ENCODE measurements at regions not wholly inside any gene's neighbourhood (a gene's known extent, or its start where the extent isn't known, plus 50 kb on each side); places are given as distances from the start of the nearest gene placed in this dataset.

- ChIA-PET POLR2A (no interaction called here), CTCF (no interaction called here)
- Histone ChIP-seq H3K27me3 (replicated peaks in 2 of 5; ENCODE audit: control insufficient read depth in 4 of 5, insufficient read depth in 5 of 5, low read length in 4 of 5) (no peaks in the 10 kb centered on the region), H3K4me1 (ENCODE audit: control extremely low read depth in 1 of 4, control insufficient read depth in 4 of 4, insufficient read depth in 4 of 4, low read length in 3 of 4) (no peaks in the 10 kb centered on the region), H3K9me3 (ENCODE audit: control extremely low read depth in 1 of 5, control insufficient read depth in 4 of 5, insufficient read depth in 2 of 5, low read depth in 1 of 5, low read length in 4 of 5) (peaks cover 0 to 2% (median 0%) of the 10 kb centered on the region in 5 experiments), H3K36me3 (ENCODE audit: control insufficient read depth in 4 of 4, insufficient read depth in 4 of 4, low read length in 3 of 4) (no peaks in the 10 kb centered on the region), H3K27ac (ENCODE audit: insufficient read depth in 1 of 2, low read depth in 1 of 2, low read length in 2 of 2, poor library complexity in 1 of 2, severe bottlenecking in 2 of 2) (no peak overlapping the region), H3K4me3 (ENCODE audit: control insufficient read depth in 1 of 7, extremely low read depth in 1 of 7, insufficient read depth in 4 of 7, low read depth in 2 of 7, low read length in 6 of 7) (no peak overlapping the region)
- no peak for DNase-seq
- 100% methylated on average over 1 of the region's 4 CpGs for WGBS (ENCODE audit: insufficient coverage)
These were observed 192.9 kb downstream of the SQOR start for GRCh38 chr15:45827766-45828165.

- CTCF ChIA-PET = no interaction called here
- H3K4me1 ChIP-seq (ENCODE audit: control extremely low read depth in 1 of 4, control insufficient read depth in 4 of 4, insufficient read depth in 4 of 4, low read length in 3 of 4) = no peaks in the 10 kb centered on the region
- H3K27me3 ChIP-seq (replicated peaks in 2 of 5; ENCODE audit: control insufficient read depth in 4 of 5, insufficient read depth in 5 of 5, low read length in 4 of 5) = no peaks in the 10 kb centered on the region
- no peaks in the 10 kb centered on the region for H3K36me3 ChIP-seq (ENCODE audit: control insufficient read depth in 4 of 4, insufficient read depth in 4 of 4, low read length in 3 of 4)
- DNase-seq = no peak
- H3K9me3 ChIP-seq (ENCODE audit: control extremely low read depth in 1 of 5, control insufficient read depth in 4 of 5, insufficient read depth in 2 of 5, low read depth in 1 of 5, low read length in 4 of 5) = peaks cover 0 to 2% (median 0%) of the 10 kb centered on the region in 5 experiments
- 93% methylated on average over 15 of the region's 15 CpGs for WGBS (ENCODE audit: insufficient coverage)
- POLR2A ChIA-PET = no interaction called here
- no peak overlapping the region for H3K27ac ChIP-seq (ENCODE audit: insufficient read depth in 1 of 2, low read depth in 1 of 2, low read length in 2 of 2, poor library complexity in 1 of 2, severe bottlenecking in 2 of 2)
- H3K4me3 ChIP-seq (ENCODE audit: control insufficient read depth in 1 of 7, extremely low read depth in 1 of 7, insufficient read depth in 4 of 7, low read depth in 2 of 7, low read length in 6 of 7) = no peak overlapping the region
These were observed 194.7 kb downstream of the SQOR start for GRCh38 chr15:45829336-45830153.

DNA sequence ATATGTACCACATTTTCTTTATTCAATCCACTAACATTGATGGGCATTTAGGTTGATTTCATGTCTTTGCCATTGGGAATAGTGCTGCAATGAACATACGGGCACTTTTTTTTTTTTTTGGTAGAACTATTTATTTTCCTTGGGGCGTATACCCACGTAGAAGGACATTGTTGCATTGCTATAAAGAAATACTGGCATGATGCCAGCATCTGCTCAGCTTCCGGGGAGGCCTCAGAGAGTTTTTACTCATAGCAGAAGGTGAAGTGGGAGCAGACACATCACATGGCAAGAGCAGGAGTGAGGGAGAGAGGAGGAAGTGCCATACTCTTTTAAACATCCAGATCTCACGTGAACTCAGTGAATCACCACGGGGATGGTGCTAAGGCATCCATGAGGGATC is 197.0 kb downstream of the SQOR start:
- H3K36me3 ChIP-seq (ENCODE audit: control insufficient read depth in 4 of 4, insufficient read depth in 4 of 4, low read length in 3 of 4) = no peaks in the 10 kb centered on the region
- no peak overlapping the region for H3K27ac ChIP-seq (ENCODE audit: insufficient read depth in 1 of 2, low read depth in 1 of 2, low read length in 2 of 2, poor library complexity in 1 of 2, severe bottlenecking in 2 of 2)
- ChIA-PET CTCF (no interaction called here), POLR2A (no interaction called here)
- WGBS (ENCODE audit: insufficient coverage) = 50% methylated on average over 4 of the region's 6 CpGs
- DNase-seq = no peak
- H3K4me3 ChIP-seq (ENCODE audit: control insufficient read depth in 1 of 7, extremely low read depth in 1 of 7, insufficient read depth in 4 of 7, low read depth in 2 of 7, low read length in 6 of 7) = no peak overlapping the region
- peaks cover 0 to 2% (median 0%) of the 10 kb centered on the region in 5 experiments for H3K9me3 ChIP-seq (ENCODE audit: control extremely low read depth in 1 of 5, control insufficient read depth in 4 of 5, insufficient read depth in 2 of 5, low read depth in 1 of 5, low read length in 4 of 5)
- H3K27me3 ChIP-seq (replicated peaks in 2 of 5; ENCODE audit: control insufficient read depth in 4 of 5, insufficient read depth in 5 of 5, low read length in 4 of 5) = no peaks in the 10 kb centered on the region
- H3K4me1 ChIP-seq (ENCODE audit: control extremely low read depth in 1 of 4, control insufficient read depth in 4 of 4, insufficient read depth in 4 of 4, low read length in 3 of 4) = no peaks in the 10 kb centered on the region

- ChIA-PET CTCF (no interaction called here), POLR2A (no interaction called here)
- DNase-seq = no peak
- Histone ChIP-seq H3K4me1 (ENCODE audit: control extremely low read depth in 1 of 4, control insufficient read depth in 4 of 4, insufficient read depth in 4 of 4, low read length in 3 of 4) (no peaks in the 10 kb centered on the region), H3K27ac (ENCODE audit: insufficient read depth in 1 of 2, low read depth in 1 of 2, low read length in 2 of 2, poor library complexity in 1 of 2, severe bottlenecking in 2 of 2) (no peak overlapping the region), H3K4me3 (ENCODE audit: control insufficient read depth in 1 of 7, extremely low read depth in 1 of 7, insufficient read depth in 4 of 7, low read depth in 2 of 7, low read length in 6 of 7) (no peak overlapping the region), H3K27me3 (replicated peaks in 2 of 5; ENCODE audit: control insufficient read depth in 4 of 5, insufficient read depth in 5 of 5, low read length in 4 of 5) (no peaks in the 10 kb centered on the region), H3K36me3 (ENCODE audit: control insufficient read depth in 4 of 4, insufficient read depth in 4 of 4, low read length in 3 of 4) (no peaks in the 10 kb centered on the region), H3K9me3 (ENCODE audit: control extremely low read depth in 1 of 5, control insufficient read depth in 4 of 5, insufficient read depth in 2 of 5, low read depth in 1 of 5, low read length in 4 of 5) (peaks cover 0 to 2% (median 0%) of the 10 kb centered on the region in 5 experiments)
- WGBS (ENCODE audit: insufficient coverage) = 89% methylated on average over 3 of the region's 3 CpGs
These were observed 199.8 kb downstream of the SQOR start for GRCh38 chr15:45834622-45835021.

DNA sequence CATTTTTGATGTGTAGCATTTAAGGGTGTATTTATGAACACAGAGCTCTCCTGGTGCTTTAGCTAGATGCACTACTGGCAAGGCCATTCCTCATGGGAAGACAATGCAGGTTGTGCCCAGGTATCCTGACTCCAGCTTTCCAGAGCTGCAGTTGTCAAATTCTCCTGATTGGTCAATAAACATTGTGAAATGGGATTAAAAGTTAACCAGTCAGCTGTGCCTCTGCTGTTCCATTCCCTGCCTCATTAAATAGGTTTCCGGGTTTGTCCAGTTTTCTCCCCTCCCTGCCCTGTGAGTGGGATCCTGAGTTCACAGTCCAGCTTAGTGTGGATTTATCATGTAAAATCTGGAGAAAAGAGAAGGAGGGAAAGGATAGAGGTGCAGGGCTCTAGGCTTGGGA is 207.3 kb downstream of the SQOR start:
- 100% methylated on average over 1 of the region's 1 CpG for WGBS (ENCODE audit: insufficient coverage)
- Histone ChIP-seq H3K36me3 (ENCODE audit: control insufficient read depth in 4 of 4, insufficient read depth in 4 of 4, low read length in 3 of 4) (no peaks in the 10 kb centered on the region), H3K4me1 (ENCODE audit: control extremely low read depth in 1 of 4, control insufficient read depth in 4 of 4, insufficient read depth in 4 of 4, low read length in 3 of 4) (no peaks in the 10 kb centered on the region), H3K27ac (ENCODE audit: insufficient read depth in 1 of 2, low read depth in 1 of 2, low read length in 2 of 2, poor library complexity in 1 of 2, severe bottlenecking in 2 of 2) (no peak overlapping the region), H3K4me3 (ENCODE audit: control insufficient read depth in 1 of 7, extremely low read depth in 1 of 7, insufficient read depth in 4 of 7, low read depth in 2 of 7, low read length in 6 of 7) (no peak overlapping the region), H3K27me3 (replicated peaks in 2 of 5; ENCODE audit: control insufficient read depth in 4 of 5, insufficient read depth in 5 of 5, low read length in 4 of 5) (peaks cover 0 to 18% (median 4%) of the 10 kb centered on the region in 5 experiments), H3K9me3 (ENCODE audit: control extremely low read depth in 1 of 5, control insufficient read depth in 4 of 5, insufficient read depth in 2 of 5, low read depth in 1 of 5, low read length in 4 of 5) (no peaks in the 10 kb centered on the region)
- CTCF ChIA-PET = no interaction called here
- POLR2A ChIA-PET = no interaction called here
- no peak for DNase-seq

DNA sequence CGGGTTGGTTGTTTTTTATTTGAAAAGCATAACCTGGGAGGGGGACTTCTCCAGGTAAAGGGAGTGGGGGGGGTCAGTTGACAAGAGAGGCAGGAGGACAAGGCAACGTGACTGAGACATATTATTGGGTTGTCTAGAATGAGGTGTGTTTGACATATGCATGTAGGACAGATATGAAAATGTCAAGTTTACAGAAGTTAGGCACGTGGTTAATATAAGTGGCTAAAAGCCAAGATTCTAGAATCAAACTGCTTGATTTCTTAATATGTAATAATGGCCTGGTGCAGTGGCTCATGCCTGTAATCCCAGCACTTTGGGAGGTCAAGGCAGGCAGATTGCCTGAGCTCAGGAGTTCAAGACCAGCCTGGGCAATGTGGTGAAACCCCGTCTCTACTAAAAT is 212.8 kb downstream of the SQOR start:
- POLR2A ChIA-PET = no interaction called here
- CTCF ChIA-PET = no interaction called here
- no peaks in the 10 kb centered on the region for H3K27me3 ChIP-seq (replicated peaks in 2 of 5; ENCODE audit: control insufficient read depth in 4 of 5, insufficient read depth in 5 of 5, low read length in 4 of 5)
- peaks cover 0 to 3% (median 0%) of the 10 kb centered on the region in 5 experiments for H3K9me3 ChIP-seq (ENCODE audit: control extremely low read depth in 1 of 5, control insufficient read depth in 4 of 5, insufficient read depth in 2 of 5, low read depth in 1 of 5, low read length in 4 of 5)
- DNase-seq = no peak
- WGBS (ENCODE audit: insufficient coverage) = 80% methylated on average over 3 of the region's 4 CpGs
- no peaks in the 10 kb centered on the region for H3K4me1 ChIP-seq (ENCODE audit: control extremely low read depth in 1 of 4, control insufficient read depth in 4 of 4, insufficient read depth in 4 of 4, low read length in 3 of 4)
- no peak overlapping the region for H3K4me3 ChIP-seq (ENCODE audit: control insufficient read depth in 1 of 7, extremely low read depth in 1 of 7, insufficient read depth in 4 of 7, low read depth in 2 of 7, low read length in 6 of 7)
- no peak overlapping the region for H3K27ac ChIP-seq (ENCODE audit: insufficient read depth in 1 of 2, low read depth in 1 of 2, low read length in 2 of 2, poor library complexity in 1 of 2, severe bottlenecking in 2 of 2)
- no peaks in the 10 kb centered on the region for H3K36me3 ChIP-seq (ENCODE audit: control insufficient read depth in 4 of 4, insufficient read depth in 4 of 4, low read length in 3 of 4)

DNA sequence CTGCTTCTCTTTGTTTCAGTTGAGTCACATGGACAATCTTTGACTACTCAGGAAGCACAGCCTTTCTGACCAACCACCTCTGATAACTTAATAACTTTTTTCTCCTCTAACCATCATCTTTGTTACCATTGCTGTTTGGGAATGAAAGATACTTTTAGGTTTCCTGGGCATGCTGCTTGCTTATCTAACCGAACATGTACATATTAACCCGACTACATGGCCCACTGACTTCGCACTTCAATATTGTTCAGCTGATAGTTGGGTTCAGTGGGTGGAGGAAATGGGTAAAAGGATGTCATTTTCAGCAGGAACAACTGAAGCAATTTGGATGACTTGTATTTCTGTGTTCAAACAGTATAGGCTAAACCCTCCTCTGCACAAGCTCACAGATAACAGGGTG is 214.3 kb downstream of the SQOR start:
- no CpG with 5 or more reads among the region's 3 CpGs for WGBS (ENCODE audit: insufficient coverage)
- no peaks in the 10 kb centered on the region for H3K4me1 ChIP-seq (ENCODE audit: control extremely low read depth in 1 of 4, control insufficient read depth in 4 of 4, insufficient read depth in 4 of 4, low read length in 3 of 4)
- H3K9me3 ChIP-seq (ENCODE audit: control extremely low read depth in 1 of 5, control insufficient read depth in 4 of 5, insufficient read depth in 2 of 5, low read depth in 1 of 5, low read length in 4 of 5) = peaks cover 0 to 5% (median 0%) of the 10 kb centered on the region in 5 experiments
- H3K27me3 ChIP-seq (replicated peaks in 2 of 5; ENCODE audit: control insufficient read depth in 4 of 5, insufficient read depth in 5 of 5, low read length in 4 of 5) = no peaks in the 10 kb centered on the region
- ChIA-PET POLR2A (no interaction called here), CTCF (no interaction called here)
- H3K27ac ChIP-seq (ENCODE audit: insufficient read depth in 1 of 2, low read depth in 1 of 2, low read length in 2 of 2, poor library complexity in 1 of 2, severe bottlenecking in 2 of 2) = no peak overlapping the region
- no peaks in the 10 kb centered on the region for H3K36me3 ChIP-seq (ENCODE audit: control insufficient read depth in 4 of 4, insufficient read depth in 4 of 4, low read length in 3 of 4)
- no peak for DNase-seq
- no peak overlapping the region for H3K4me3 ChIP-seq (ENCODE audit: control insufficient read depth in 1 of 7, extremely low read depth in 1 of 7, insufficient read depth in 4 of 7, low read depth in 2 of 7, low read length in 6 of 7)

Data from common myeloid progenitor, CD34-positive (primary cell).